SK-N-MC (cell line): ENCODE measurements at regions not wholly inside any gene's neighbourhood (a gene's known extent, or its start where the extent isn't known, plus 50 kb on each side); places are given as distances from the start of the nearest gene placed in this dataset.

Source experiments
- EZH2 ChIP-seq: fragments of 200-600 bp; sonication (generic); IDR thresholded peaks from one replicate; pipeline ENCODE4 v1.6.1; 2017; ENCODE audit warnings: antibody characterized with exemption
- POLR2AphosphoS5 ChIP-seq: IDR thresholded peaks from 2 replicates; pipeline ENCODE4 v1.6.1; 2012; ENCODE audit warnings: mild to moderate bottlenecking, low read depth, low read length, borderline replicate concordance

DNA sequence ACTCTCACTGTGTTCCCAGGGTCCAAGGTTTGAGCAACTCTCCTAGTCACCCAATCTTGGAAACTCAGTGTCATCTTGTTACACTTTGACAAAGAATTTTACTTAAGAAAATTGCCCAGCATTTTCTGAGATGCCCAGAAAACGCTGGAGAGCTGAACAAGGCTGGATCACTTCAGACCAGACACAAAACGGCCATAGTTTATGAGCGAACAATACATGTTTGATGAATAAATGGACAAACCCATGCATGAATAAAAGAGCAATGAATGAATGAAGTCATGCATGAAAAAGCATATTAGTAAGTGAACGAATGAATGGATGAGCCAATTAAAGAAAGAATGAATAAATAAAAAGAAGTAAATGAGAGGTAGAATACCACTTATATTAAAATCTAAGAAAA lies 103.8 kb downstream of the MATN1 start:
- TF ChIP-seq EZH2 (no peak), POLR2AphosphoS5 (no peak)
